Eye (tissue), 1 donor: ENCODE measurements at regions not wholly inside any gene's neighbourhood (a gene's known extent, or its start where the extent isn't known, plus 50 kb on each side); places are given as distances from the start of the nearest gene placed in this dataset.
"Not testable (repeated sequence)": the region's sequence is repeated elsewhere in the genome, so short reads cannot be mapped to it uniquely, and the experiment has no call there.

ENCODE experiments used
- DNase-seq: peaks from one replicate; pipeline ENCODE4 v3.0.0-alpha.2; 2015

DNA sequence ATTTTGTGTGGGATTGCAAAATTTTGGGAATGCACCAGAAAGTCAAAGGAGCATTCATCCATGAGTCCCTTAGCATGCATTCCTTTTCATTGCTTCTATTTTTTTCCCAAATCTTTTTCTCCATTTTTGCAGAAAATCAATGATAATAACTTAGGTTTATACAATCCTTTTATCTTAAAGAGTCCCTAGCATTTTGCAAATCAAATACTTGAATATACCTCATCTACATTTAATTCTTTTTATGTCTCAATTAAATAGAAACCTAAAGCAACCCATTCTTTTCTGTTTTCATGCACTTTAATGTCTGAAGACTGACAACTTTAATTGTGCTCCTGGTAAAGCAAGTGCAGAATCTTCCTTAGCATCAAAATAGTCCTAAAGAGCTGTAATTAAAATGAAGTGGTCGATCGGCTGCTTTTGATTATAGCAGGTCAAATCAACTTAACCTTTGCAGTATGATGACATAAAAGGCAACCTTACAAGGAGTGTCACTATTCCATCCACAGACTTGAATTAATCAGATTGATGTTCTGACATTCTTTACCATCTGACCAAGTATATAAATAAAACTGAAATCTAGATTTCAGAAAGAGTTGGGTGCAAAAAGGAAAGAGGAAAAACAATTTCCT is 168.4 kb downstream of the ALG10B start:
- no peak for DNase-seq

DNA sequence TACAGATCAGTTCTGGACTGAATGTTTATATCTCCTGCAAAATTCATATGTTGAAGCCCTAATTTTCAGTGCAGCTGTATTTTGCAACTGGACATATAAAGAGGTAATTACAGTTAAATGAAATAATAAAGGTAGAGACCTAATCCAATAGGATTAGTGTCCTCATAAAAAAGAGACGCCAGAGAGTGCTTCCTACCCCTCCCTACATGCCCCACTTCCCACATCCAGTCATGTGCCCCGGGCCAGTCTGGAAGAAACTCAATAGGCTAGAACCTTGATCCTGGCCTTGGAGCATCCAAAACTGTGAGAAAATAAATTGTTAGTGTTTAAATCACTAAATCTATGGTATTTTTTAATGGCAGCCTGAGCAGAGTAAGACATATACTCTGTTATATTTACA is 172.3 kb downstream of the ALG10B start:
- no peak for DNase-seq

DNA sequence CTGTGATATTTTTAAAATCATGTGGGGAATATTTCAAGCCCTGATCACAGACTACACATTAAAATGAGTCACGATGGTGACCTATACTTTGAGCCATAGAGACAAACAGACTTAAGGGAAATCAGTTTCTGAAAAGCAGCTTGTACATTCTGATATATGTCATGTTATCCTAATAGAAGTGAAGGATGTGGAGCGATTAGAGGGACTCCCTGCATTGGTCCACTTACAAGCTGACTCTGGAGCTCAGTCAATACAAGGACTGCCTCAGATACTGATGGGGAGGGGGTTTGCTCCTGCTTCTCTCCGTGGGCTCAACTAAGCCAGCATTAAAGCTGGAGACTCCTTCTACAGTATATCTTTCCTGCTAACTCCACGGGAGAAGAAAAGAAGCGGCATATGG is 173.5 kb downstream of the ALG10B start:
- no peak for DNase-seq

DNA sequence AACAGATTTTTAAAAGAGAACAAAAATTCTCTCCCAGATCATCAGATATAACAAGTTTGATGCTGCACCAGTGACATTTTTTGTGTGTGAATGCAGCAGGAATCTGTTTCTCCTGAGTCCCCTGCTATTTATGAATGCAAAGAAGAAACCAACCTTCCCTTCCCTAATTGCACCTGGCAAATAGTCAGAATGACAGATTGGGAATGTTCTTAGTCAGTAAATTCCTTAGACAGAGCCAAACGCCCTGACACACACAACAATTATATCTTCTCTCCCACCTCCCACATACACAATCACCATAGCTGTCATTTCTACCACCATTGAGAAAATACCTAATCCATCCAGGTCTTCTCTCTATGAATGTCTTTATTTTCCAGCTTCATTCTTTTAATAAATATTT is 174.4 kb downstream of the ALG10B start:
- no peak for DNase-seq

DNA sequence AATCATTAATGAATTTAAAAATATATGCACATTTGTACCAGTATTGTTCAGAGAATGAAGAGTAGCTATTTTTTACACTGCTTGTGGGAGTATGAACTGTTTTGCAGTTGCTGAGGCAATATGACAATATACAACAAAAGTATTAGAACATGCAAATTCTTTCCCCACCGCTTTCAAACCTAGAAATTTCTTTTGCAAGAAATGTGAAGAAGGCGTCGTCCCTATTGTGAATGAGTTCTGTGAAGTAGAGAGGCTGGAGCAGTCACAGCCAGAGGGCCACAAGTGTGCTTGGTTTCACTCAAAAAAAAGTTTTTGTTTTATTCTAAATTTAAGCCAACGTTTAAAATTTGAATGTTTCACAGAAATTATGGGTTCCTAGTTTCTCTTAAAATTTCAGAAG is 184.9 kb downstream of the ALG10B start:
- DNase-seq: no peak

DNA sequence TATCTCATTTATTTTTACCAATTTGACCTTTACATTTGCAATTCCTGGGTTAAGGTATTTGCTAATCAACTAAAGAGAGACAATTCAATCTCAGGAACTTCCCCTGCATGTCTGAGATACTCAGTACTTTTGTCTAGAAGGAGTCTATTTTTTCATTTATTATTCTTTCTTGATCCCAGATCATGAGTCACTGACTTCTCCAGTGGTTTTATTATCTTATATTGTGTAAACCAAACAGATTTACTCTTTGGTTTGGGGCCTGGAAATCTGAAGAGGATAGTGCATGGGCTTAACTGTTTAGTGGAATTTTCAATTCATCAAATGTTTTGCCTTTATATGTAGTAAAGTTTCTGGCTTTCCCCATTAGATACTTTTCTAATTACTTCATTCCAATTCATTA is 185.4 kb downstream of the ALG10B start:
- DNase-seq: no peak

DNA sequence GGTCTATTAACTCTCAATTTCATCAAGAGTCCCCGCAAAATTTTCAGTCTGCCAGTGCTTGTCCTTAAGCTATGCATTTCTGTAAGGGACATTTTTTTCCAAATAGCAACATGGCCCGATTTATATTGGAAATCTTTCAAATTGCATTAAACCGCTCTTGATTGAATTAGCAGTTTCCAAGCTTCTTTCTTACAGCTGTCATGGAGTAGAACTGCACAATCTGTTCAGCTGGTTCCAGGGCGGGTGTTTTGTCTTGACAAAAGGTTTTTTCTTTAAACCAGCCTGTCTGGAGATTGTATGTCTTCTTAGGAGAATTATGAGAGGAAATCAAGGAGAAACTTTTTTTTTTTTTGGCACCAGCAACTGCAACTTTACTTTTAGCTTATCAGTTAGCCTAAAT is 185.8 kb downstream of the ALG10B start:
- DNase-seq: peak; percentile 38

DNA sequence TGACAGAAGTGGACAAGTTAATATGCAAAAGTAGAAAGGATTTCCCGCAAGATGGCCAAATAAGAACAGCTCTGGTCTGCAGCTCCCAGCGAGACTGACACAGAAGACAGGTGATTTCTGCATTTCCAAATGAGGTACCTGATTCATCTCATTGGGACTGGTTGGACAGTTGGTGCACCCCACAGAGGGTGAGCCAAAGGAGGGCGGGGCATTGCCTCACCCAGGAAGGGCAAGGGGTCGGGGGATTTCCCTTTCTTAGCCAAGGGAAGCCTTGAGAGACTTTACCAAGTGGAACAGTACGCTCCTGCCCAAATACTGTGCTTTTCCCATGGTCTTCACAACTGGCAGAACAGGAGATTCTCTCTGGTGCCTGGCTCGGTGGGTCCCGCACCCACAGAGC is 191.3 kb downstream of the ALG10B start:
- DNase-seq: no peak

DNA sequence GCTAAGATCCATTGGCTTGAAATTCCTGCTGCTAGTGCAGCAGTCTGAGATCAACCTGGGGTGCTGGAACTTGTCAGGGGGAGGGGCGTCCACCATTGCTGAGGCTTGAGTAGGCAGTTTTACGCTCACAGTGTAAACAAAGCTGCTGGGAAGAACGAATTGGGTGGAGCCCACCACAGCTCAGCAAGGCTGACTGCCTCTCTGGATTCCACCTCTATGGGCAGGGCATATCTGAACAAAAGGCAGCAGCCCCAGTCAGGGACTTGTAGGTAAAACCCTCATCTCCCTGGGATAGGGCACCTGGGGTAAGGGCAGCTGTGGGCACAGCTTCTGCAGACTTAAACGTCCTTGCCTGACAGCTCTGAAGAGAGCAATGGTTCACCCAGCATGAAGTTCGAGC is 191.7 kb downstream of the ALG10B start:
- no peak for DNase-seq

DNA sequence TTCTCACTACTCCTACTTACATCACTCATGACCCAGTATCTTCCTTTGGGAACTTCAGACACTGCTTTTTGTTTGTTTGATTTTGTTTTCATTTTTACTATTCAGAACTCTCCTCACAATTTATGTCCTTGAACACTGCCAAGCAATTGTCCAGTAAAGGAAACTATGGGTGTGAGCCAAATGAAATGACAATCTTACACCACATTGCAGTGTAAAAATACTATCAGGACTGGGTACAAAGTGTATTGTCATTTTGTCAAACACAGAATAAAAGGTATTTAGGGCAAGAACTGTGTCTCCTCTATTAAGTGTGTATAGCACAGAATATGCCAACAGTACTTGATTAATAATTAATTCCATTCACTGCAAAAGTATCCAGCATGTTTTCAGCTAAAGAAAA is 199.3 kb downstream of the ALG10B start:
- DNase-seq: peak; percentile 21

DNA sequence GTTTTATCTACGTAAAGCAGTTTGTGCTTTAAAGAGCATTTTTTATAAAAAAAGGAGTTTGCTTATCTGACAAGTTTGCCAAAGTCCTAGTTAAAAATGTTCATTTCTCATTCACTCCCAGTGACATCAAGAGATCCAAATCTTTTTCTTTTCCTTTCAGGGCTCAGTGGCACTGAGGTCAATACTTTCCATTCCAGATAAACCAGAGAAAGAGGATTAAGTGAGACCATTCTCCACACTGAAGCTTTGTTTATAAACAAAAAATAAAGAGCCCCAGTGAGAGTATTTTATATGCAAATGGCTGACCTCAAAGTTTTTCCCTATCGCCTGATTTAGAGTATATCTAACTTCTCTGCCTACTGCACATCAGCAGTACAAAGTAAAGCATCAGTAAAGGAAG is 199.8 kb downstream of the ALG10B start:
- no peak for DNase-seq

DNA sequence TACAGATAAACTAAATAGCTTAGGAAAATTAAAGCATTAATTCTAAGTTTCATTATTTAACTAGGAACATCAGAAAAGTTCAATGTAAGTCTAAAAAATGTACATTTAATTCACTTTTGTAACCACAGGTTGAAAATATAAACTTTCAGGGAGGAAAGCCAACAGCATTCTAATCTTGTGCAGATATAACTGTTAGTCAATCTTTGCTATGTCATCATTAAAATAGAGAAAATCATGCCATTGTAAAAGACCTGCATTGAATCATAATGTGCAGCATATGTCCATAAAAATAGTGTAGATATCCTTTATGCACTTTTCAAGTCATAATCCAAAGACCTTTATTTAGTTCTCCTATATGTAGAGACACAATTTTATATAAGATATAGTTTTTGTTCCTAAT is 207.3 kb downstream of the ALG10B start:
- DNase-seq: no peak

DNA sequence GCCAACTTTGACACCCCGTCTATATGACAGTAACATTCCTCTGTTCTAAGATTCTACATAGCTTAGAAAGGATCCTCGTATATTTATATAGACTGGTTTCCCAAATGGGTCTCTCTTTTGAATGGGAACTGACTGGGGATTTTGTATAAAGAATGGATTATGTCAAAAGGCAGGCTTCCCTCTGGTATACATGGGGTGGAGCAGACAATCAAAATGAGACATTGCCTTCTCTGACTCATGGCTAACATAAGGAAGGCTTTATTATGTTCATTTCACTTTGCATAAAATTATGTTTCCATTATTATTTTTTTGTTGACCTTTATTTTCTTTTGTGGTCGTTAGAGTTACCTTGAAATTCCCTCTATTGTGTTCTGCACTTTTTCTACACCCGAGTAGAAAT is 211.1 kb downstream of the ALG10B start:
- no peak for DNase-seq

DNA sequence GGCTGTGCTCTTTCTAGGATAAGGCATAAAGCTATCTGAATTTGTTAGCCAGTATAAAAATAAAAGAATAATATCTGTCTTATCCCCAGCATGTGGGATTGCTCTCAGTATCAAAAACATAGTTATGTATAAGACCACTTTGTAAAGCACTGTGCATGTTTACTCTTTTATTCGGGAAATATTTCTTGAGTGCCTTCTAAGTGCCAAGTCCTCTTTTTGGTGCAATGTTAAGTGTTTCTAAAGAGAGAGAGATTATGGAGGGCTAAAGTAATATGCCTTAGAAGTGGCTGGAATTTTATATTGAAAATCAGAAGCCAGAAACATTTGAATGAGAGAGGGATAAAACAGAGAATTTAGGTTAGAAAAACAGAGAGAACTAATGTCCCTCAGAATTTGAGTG is 212.0 kb downstream of the ALG10B start:
- no peak for DNase-seq

DNA sequence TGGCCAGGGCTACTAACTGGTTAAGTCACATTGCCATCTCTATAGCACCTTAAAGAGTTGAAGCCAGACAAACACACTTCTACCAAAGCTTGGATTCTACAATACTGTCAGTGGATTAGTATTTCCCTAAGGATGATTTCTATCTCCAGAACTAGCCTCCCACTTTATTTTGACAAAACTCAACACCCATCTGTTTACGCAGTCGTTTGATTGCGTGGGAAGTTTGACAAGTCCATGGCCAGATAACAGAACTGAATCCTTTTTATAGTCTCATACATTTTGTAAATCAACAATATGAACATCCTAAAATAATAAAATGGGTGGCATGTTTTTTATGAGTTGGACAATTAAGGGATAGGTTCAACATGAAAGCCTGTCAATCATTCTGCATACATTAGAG is 212.7 kb downstream of the ALG10B start:
- not testable (repeated sequence) for DNase-seq

DNA sequence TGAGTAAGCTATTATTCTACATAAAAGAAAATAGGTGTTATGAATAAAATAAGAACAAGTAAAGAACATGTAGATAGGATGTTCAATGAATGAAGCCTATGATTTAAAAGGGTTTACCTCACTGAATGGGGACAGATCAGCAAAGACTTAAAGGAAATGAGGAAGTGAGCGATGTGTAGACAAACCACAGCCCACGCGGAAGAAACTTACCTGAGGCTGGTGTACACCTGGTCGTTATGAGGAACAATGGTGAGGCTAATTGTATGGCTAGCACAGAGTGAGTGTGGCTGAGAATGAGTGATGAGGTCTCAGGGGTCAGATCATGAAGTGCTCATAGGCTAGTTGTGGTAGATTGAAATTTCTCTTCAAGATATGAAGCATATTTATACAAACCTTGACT is 221.7 kb downstream of the ALG10B start:
- no peak for DNase-seq

DNA sequence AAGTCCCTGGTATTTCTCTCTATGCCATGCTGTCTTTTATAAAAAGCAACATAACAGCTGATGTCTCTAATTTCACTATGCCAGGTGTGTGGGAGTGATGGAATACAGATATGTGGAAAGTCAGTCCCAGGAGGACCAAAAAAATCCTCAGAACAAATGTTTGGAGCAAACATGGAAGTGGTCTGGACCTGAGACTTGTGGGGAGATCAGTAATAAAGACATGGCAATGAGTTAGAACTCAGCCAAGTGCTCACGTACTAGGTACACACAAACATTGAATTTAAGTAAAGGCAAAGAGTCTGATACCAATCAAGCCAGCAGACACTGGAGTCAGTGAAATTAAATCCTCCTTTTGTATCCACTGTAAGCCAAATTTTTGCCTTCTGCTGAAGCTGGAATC is 223.6 kb downstream of the ALG10B start:
- DNase-seq: no peak

DNA sequence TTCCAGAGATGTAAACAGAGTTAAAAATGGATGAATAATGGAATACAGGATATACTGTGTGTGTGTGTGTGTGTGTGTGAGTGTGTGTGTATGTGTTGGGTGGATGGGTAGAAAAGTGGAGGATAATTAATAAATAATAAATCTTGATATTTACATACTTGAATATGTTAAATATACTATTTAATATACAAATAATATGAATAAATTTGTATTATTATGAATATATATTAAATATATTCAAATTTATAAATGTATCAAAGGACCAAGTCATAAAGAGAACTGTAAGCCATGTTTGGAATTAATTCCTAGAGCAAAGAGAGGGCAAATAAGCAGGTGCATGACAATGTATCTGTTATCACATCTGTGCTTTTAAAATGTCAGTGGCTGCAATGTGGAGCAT is 225.3 kb downstream of the ALG10B start:
- no peak for DNase-seq

DNA sequence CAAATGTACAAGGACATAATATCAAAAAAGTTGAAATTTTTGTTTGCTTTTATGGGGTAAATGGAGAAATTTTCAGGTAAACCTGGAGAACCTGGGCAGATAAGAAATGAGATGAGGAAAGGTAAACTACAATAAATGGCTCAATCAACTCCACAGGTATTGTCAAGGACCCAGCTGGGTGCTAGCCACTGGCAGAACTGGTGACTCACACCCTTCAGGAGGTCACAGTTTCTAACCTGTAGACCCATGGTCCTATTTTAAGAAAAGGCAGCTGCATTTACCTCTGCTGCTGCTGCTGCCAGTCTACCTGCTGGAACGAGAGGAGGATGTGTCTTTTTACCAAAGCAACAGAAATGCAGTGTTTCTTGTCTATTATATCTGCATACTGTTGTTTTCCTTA is 226.6 kb downstream of the ALG10B start:
- DNase-seq: no peak

DNA sequence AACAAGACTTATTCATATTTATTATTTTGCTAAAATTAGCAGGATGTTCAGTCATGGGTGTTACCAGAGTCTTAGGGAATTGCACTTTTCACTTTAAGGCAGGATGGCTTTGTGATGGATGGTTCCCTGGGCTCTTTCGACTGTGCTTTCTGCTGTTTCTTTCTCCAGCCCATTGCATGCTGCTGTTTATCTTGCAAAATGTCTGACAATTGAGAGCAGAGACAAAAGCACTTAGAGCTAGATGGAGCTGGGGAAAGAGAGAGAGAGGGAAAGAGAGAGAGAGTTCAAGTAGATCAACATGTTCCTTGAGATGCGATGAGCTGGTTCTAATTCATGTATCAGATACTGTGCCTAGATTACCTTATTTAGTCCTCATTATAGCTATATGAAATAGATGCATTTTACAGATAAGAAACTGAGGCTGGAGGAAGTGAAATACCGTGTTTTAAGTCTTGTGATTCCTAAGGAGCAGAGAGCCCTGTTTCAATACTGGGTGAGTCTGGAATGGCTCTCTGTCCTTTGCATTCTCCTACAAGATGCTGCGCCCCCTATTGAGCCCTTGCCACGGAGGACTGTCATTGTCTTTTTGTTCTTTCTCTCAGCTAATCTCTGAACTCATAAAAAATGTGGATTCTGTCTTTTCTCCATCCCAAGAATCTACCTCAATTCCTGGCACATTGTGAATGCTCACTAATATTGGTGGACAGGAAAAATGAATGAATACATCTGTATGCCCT is 227.9 kb downstream of the ALG10B start:
- peak; percentile 61 for DNase-seq

DNA sequence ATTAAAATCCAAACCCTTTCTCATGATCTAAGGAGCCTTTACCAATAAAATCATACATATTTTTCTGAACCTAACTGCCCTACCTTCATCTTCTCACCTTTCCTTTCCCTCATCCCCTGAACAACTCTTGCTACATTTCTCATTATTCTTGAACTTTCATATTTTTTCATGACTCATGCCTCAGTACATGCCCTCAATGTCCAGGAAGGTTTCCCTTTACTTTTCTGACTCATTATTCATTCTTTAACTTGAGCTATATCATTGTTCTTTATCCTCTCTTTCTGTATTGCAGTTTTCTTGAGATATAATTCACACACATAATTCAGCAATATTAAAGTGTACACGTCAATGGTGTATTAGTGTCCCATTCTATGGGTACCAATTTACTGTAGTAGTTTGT is 231.0 kb downstream of the ALG10B start:
- DNase-seq: no peak

DNA sequence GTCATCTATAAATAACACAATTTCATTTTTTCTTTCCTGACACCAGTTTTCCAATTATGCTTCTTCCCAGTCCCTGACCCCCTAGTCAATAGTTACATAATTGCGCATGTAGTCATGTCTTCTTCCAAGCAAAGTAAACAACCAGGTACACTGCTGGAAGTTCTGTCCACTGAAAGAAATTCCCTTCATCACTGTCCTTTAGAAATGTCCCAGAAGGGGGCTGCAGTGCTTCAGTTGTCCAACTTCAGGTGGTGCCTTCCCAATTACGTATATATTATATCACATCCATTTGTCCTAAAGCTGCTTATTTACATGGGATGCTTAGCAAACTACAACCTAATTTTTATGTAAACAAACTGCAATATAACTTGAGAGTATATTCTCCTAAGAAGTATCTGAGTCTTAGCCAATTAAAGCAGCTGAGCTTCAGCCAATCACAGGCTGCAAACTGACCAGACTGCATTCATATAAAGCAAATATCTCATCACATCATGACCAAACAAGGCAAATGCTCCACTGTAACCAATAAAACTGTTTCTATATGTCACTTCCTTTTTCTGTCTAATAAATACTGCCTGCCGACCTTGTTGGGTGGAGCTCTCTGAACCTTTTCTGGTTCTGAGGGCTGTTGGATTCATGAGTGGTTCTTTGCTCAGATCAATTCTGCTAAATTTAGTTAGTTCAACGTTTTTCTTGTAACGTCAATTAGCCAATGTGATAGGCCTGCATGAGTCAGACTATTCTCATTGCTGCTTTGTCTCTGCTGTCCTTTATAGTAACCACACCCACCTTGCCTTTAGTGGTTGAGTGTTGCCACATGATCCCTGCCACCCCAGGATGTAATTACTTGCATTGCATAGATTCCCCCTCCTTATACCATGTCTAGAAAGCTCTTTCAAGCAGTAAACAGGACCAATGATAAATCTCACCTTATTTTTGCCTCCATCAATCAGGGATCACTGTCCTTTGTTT is 239.3 kb downstream of the ALG10B start:
- no peak for DNase-seq

DNA sequence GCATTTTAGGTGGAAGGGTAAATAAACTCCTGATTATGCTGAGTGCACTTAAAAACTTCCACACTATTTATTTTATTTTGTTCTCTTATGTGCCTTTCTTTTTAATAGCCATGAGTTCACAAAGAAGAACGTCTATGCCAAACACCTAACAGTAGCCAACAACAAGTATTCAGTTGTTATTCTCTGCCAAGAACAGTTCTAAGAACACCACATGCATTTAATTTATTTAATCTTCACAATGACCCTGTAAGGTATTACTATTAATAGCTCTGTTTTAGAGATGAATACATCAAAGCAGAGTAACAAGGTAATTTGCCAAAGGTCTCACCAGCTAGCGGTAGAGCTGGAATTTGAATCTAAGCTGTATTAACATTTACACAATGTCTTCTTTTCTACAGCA is 240.1 kb downstream of the ALG10B start:
- no peak for DNase-seq

DNA sequence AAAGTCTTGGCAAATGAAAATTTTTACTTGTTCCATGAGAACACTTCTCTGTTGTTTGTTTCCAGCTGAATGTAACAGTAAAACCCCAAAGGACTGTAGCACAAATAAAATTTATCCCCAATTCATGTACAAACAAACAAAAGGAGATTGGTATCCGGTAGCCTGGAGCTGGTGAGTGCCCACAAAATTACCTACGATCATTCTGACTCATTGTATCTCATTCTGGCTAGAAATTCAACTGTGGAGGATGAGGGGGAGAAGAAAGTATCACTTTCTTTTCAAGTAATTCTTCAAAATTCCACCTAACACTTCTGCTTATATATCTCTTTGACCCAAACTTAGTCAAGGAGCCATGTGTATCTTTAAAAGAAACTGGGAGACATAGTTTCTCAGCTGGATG is 268.5 kb downstream of the ALG10B start:
- DNase-seq: no peak
